ENCODE measurements at regions not wholly inside any gene's neighbourhood (a gene's known extent, or its start where the extent isn't known, plus 50 kb on each side); places are given as distances from the start of the nearest gene placed in this dataset.

DNA sequence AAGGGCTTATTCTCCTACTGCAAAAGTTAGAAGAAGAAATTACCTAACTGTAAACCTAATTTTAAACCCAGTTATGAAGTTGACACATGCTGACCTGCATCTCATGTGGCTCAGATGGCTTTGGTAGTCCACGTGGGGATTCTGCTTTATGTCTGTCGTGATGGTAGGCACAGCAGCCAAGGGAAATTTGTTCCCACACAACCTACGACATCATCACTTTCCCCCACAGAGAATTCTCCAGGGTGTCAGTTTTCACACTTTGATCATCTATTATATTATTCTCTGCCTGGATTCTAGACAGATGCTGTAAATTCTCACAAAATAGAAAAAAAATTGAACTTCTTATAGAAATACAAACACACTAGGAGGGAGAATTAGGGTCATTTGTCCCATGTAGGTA lies 70.6 kb downstream of the PTHLH start:
- TF ChIP-seq, protein P1, sequence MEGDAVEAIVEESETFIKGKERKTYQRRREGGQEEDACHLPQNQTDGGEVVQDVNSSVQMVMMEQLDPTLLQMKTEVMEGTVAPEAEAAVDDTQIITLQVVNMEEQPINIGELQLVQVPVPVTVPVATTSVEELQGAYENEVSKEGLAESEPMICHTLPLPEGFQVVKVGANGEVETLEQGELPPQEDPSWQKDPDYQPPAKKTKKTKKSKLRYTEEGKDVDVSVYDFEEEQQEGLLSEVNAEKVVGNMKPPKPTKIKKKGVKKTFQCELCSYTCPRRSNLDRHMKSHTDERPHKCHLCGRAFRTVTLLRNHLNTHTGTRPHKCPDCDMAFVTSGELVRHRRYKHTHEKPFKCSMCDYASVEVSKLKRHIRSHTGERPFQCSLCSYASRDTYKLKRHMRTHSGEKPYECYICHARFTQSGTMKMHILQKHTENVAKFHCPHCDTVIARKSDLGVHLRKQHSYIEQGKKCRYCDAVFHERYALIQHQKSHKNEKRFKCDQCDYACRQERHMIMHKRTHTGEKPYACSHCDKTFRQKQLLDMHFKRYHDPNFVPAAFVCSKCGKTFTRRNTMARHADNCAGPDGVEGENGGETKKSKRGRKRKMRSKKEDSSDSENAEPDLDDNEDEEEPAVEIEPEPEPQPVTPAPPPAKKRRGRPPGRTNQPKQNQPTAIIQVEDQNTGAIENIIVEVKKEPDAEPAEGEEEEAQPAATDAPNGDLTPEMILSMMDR (conservative IDR thresholded peaks at IDR 0.05; ENCODE audit: low read depth in 2 of 2), result no peak
- no peak for TF ChIP-seq EZH2 (IDR thresholded peaks at IDR 0.05; ENCODE audit: low read depth, unreplicated experiment)
- no peak for TF ChIP-seq POLR2AphosphoS5 (IDR thresholded peaks at IDR 0.05; ENCODE audit: low read depth)
- TF ChIP-seq, protein P2, sequence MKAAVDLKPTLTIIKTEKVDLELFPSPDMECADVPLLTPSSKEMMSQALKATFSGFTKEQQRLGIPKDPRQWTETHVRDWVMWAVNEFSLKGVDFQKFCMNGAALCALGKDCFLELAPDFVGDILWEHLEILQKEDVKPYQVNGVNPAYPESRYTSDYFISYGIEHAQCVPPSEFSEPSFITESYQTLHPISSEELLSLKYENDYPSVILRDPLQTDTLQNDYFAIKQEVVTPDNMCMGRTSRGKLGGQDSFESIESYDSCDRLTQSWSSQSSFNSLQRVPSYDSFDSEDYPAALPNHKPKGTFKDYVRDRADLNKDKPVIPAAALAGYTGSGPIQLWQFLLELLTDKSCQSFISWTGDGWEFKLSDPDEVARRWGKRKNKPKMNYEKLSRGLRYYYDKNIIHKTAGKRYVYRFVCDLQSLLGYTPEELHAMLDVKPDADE (IDR thresholded peaks at IDR 0.05), result no peak
- TF ChIP-seq REST (IDR thresholded peaks at IDR 0.05; ENCODE audit: unreplicated experiment), result no peak
